ENCODE measurements at regions not wholly inside any gene's neighbourhood (a gene's known extent, or its start where the extent isn't known, plus 50 kb on each side); places are given as distances from the start of the nearest gene placed in this dataset.
"Not testable (repeated sequence)": the region's sequence is repeated elsewhere in the genome, so short reads cannot be mapped to it uniquely, and the experiment has no call there.

DNA sequence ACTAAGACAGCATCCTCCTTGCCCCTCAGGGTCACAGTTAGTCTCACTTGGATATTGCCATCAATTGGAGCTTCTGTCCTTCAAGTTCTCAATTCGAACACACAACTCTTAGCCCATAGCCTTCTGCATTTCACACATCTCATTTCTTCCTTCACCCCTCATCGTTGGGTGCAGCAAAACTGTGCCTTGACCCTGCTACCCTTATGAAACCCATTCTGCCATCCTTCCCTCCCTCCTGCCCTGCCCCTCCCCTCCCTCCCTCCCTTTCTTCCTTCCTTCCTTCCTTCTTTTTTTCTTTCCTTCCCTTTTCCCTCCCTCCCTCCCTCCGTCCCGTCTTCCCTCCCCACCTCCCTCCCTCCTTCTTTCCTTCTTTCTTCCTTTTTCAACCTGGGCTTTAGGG is 80.7 kb upstream of the CYRIA start:
- no peak for DNase-seq

DNA sequence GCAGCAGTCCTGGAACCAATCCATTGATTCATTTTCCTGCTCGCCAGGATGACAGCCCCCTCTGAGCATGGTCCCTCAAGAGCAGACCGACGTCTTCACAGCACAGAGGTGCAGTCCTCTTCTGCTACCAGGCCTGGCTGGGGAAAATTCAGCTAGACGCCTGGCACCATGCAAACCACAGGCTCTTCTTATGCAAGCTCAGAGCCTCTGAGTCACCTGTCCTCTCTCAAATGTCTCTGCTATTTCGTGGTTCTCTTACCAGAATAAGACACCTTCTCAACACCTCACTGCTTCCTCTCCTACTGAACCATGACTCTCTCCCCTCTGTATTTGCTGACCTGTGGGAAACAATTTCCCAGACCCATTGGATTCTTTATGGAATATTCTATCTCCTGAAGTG is 79.8 kb upstream of the CYRIA start:
- DNase-seq: no peak

- no peak for DNase-seq
These were observed 78.9 kb upstream of the CYRIA start for GRCh38 chr2:16744521-16744920.

DNA sequence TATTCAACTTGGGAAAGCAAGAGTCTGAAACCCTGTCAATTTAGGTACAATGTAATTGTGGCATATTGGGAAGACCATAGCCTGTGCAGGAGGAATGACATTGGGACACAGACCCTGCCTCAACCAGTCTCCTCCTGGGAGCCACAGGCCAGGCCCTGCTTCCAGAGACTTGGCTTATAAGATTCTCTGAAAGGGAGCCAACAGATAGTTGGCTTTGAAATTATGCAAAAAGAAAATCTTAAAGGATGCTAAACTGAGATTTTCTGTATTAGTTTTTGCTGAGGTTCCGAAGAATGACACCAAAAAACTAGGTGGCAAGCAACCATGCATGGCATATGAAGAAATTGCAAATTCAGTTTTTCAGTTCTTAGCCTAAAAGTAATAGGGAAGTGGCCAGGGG is 76.4 kb upstream of the CYRIA start:
- no peak for DNase-seq

- DNase-seq: no peak
These were observed 75.9 kb upstream of the CYRIA start for GRCh38 chr2:16741498-16741897.

DNA sequence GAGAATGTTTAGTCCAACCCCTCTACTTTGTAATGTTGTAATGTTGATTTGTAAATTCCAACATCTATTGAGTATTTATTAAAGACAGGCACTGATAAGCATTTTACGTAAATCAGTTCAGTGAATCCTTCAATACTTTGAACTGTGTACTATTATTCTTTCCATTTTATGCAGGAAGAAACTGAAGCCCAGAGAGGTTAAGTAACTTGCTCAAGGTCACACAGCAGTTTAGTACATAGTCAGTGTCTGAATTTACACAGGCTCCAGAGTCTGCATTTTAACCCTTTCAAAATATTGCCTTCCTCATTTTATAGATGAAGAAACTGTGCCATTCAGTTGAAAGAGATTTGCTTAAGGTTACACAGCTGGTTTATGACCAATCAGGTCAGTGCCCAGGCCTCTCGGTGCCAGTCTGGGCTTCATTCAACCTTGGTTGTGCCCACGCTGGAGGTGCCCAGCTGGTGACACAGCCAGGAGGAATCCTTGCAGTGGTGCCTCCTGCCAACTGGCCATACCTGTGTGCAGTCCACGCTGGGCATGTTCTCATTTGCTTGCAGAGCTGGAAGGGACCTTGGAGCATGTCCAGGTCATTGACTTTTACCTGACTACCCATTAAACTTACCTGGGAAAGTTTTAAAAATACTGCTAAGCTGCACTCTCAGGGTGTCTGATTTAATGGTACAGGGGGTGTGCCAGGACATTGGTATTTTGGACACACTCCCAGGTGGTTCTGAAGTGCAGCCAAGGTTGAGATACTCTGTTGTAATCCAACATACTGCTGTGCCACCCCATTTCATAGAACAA is 74.3 kb upstream of the CYRIA start:
- DNase-seq: no peak

- DNase-seq: no peak
These were observed 73.0 kb upstream of the CYRIA start for GRCh38 chr2:16738361-16739225.

- no peak for DNase-seq
These were observed 72.2 kb upstream of the CYRIA start for GRCh38 chr2:16737812-16738211.

DNA sequence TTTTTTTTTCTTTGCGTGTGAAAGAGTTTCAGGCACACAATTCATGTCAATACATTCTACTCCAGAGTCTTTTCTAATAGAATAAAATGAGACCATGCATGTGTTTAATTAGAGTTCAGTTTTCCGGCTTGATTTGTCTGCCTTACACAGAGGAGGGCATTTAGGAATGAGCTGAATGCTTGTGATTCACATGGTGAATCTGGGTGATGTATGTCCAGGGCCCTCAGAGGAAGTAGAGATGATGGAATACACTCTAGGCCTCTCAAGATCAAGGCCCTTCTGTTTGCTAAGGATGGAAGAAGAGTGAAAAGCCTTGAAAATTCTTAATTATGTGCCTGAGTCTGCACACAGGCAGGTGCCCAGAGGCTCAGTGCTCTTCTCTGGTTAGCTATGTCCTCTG is 71.0 kb upstream of the CYRIA start:
- DNase-seq: no peak

DNA sequence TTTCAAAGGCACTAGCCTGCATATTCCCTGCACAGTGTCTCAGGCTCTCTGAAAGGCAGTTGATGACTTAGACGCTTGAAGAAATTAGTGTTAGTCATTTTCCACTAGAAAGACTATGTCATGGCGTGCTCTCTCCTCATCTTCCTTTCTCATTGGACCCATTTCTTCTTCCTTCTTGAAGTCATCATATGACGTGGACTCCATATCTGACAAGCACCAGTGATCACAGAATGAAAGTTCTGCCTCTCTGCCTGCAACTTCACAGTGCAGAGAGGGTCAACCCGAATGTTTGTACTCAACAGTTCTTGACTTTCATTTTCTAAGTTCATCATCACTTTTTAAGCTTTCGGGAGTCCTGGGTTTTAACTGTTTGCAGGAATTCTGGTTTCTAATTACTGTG is 63.7 kb upstream of the CYRIA start:
- no peak for DNase-seq

DNA sequence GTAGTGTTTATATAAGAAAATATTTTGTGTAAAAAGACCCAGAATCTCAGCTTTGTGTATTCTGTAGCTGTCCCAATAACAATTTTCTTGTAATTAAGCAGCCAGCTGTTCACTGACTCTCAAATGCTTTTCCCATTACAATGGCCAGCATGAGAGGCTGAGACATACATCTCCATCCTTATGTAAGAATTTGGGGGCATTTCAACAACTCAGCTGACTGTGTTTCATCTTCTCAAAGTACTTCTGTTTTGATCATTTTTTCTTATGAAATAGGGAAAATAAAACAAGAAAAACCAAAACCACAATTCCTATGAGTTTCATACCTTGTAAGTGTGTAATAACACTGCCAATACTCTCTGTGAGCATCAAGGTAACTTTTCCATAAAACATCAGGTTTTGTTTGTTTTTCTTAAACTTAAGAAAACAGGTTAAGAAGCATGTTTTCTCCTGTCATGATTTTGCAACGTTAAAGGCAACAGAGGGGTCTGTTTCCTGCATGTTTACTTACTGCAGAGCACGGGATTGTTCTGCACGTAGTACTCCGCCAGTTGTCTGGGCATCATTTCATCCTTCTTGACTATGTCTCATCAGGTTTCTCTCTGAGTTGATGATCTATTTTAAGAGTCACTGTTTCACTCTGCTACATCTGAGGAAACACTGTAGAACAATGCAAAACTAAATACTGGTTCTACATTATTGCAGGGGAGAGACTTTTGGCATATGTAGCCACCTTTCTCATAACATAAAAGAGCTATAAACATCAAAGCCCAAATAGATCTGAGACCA is 62.9 kb upstream of the CYRIA start:
- DNase-seq: no peak

DNA sequence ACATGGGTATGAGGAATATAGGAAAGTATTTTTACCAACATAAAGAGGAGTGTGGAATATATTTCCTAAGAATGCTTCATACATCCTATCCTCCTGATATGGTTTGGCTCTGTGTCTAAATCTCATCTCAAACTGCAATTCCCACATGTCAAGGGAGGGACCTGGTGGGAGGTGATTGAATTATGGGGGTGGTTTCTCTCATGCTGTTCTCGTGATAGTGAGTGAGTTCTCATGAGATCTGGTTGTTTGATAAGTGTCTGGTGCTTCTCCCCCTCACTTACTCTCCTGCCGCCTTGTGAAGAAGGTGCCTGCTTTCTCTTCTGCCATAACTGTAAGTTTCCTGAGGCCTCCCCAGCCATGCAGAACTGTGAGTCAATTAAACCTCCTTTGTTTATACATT is 62.2 kb upstream of the CYRIA start:
- not testable (repeated sequence) for DNase-seq

GRCh38 chr2:16727256-16727655 is 61.6 kb upstream of the CYRIA start:
- DNase-seq: no peak

- no peak for DNase-seq
These were observed 60.9 kb upstream of the CYRIA start for GRCh38 chr2:16726577-16726976.

DNA sequence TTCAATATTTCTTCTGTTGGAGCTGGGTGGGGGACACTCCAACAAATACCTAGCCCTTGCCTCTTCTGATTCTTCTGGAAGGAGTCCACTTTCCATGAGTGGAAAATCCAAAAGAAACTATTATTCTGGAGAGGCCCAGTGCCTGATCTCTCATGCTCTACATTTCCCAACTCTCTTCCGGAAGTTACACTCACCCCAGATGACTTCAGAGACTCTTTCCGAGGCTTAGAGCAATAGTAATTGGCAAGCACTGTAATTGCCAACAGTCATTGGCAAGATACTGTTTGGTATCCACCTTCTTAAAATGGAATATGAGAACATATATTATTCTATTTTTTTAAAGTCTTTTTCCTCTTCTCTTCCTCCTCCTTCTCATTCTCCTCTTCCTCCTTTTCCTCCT is 60.5 kb upstream of the CYRIA start:
- DNase-seq: no peak

GRCh38 chr2:16725549-16725948 is 59.9 kb upstream of the CYRIA start:
- DNase-seq: no peak

DNA sequence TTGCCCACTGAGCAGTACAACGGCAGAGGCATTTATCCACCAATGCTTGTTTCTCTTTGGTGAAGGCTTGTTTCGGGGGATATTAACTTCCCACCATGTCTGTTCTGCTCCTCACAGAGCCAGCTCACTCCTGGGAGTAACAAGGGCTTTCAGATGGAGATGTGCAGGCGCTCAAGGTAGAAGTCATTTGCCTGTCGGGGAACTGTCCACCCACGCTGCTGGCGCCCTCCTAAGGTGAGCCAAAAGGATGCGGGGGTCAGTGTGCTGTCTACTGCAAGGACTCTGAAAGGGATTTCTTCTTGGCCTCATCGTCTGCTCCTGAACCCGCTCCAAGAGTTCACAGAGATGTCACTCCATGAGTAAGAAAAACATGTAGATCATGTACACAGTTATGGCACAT is 57.0 kb upstream of the CYRIA start:
- DNase-seq: no peak

GRCh38 chr2:16722126-16722525 is 56.5 kb upstream of the CYRIA start:
- DNase-seq: no peak

GRCh38 chr2:16721529-16721928 is 55.9 kb upstream of the CYRIA start:
- DNase-seq: not testable (repeated sequence)

GRCh38 chr2:16720737-16721136 is 55.1 kb upstream of the CYRIA start:
- not testable (repeated sequence) for DNase-seq

DNA sequence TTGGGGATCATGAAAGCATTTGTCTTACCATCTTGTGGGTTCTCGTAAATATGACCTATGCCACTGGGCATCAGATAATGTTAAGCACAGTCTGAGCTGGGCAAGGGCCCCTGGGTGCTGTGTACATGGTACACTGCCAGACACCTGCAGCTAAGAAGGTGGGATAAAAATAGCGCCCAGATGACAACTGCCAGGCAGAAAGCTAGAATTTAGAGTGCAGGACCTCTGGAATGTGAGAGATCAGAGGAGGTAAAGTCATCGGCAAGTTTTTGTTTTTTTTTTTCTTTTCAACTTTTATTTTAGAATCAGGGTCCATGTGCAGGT is 53.8 kb upstream of the CYRIA start:
- no peak for DNase-seq

GRCh38 chr2:16718576-16719484 is 53.2 kb upstream of the CYRIA start:
- DNase-seq: no peak

- DNase-seq: no peak
These were observed 51.8 kb upstream of the CYRIA start for GRCh38 chr2:16717477-16717876.

Measured in retina (tissue), 1 donor.